NCI-H345 treated with DMSO at 0.1 percent for 48 hours (cell line): ENCODE measurements at regions not wholly inside any gene's neighbourhood (a gene's known extent, or its start where the extent isn't known, plus 50 kb on each side); places are given as distances from the start of the nearest gene placed in this dataset.

Source experiments
- DNase-seq: peaks from one replicate; lab custom pipeline; 2025; ENCODE audit not compliant: unreplicated experiment; lab: John Stamatoyannopoulos, UW

DNA sequence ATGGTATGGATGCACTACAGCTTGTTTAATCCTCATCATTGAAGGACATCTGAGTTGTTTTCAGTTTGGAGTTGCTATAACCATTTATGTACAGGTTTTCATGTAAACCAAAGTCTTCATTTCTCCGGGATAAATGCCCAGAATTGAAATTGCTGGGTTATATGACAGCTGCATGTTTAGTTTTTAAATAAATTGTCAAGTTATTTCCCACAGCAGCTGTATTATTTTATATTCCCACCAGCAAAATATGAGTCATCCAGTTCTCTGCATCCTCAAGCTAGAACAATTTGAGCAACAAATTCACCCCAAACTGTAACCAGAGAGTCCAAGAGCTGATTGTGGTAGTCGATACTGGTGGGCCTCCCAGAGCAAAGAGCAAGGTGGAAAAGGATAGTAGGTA, 125.6 kb upstream of the PRNP start:
- no peak for DNase-seq

DNA sequence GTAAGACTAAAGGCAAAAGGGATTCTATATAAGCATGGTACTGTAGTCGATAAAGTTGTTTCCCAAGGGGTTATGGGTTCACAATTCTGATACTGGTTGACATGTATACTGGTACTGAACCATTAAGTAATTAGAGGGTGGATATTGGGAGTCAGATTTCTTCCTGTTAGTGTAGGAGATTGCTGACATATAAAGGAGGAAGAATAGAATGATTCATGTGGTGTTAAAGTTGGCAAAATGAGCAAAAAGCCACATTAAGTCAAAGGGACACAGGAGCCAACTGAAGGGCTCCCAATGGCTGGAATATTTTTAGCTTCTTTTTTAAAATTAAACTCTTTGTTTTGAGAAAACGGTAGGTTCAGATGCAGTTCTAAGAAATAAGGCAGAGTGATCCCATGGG, 126.3 kb upstream of the PRNP start:
- no peak for DNase-seq

DNA sequence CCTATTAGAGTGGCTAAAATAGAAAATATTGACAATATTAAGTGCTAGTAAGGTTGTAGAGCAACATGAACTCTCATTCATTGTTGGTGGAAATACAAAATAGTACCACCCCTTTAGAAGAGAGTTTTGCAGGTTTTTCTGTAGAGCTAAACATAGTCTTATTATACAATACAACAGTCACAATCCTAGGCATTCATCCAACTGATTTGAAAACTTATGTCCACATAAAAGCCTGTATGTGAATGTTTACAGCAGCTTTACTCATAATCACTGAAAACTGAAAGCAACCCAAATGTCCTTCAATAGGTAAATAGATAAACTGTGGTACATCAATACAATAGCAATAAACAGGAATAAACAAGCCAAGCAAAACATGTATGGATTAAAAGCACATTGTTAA, 127.2 kb upstream of the PRNP start:
- no peak for DNase-seq

DNA sequence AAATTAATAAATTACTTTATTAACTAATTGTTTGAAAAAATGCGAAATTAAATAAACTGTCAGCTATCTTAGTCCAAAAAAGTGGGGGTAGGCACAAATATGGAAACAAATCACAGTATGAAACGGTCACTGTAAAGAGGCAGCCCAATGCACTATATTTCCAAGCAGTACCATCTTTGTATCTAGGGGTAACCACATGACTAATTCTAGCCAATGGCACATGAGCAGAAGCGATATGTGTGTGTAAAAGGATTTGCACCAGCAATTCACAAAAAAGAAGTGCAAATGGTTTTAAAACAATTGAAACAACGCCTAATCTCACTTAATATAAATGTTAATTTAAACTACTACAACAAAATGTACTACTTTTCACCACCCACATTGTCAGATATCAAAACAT, 129.5 kb upstream of the PRNP start:
- no peak for DNase-seq

DNA sequence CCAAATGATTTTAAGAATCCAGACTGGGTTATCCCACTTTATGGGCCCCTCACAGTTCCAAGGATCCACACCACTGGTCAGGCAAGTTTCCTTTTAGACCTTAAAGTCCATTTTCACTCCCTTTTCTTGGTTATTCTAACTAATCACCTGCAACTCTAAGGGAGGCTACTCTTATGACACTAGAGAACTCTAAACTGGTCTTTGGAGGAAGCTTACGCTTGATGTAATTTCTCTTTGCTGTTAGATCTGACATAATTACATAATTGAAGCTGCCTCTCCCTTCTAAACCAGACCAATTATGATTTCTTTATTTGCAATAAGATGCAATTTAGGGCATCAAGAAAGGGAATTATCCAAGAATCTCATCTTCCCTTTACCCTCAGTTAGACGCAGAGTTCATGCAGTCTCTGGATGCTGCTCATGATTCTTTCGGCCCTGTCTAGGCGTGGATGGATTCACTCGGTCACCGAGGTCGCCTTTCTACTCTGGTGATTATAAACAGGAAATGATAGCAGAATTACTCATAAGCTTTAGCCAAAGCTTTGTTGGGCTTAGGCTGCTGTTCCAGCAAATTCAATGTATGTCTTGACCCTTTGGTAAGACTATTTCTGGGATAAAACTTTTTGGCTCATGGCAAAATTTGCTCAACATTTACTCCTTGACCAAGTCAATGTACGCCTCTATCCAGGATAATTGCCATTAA, 130.9 kb upstream of the PRNP start:
- no peak for DNase-seq

DNA sequence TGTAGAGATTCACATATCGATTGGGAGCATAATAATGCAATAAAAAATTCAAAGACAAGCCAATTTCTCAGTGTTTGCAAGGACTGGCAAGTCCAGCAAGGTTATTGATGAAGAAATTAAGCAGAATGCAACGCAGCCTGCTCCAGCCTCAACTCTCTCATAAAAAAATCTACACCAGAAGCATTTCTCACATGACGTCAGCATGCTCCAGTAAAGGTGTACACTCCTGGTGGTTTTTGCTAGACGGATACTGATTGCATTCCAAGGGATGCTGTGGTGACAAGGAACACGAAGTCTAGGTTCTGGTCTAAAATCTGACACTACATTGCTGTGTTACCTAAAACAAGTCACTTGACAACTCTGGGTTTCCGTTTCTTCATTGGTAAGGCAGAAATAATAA, 131.9 kb upstream of the PRNP start:
- no peak for DNase-seq

DNA sequence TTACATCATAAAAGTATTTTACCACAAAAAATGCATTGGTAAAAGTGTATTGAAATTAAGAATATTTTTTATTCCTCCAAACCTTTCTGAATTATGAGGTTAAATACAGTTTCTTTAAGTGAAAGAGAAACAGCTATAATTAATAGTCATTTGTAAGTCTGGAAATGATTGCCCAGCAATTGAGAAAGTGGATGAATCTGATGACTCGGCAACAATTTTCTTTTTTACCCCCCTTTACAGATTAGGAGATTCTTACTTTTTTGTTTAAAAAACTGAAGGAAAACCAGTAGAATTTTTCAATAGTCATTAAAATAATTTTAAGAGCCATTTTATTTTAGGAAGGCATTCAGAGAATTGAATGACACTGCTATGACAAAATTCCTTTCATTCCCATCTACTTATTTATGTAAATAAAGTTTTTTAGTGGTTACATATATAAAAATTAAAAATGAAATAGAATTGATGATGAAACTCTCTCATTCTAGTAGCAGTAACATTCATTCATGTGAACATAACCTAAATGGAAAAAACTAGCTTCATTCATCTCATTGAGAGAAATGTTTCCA, 134.1 kb upstream of the PRNP start:
- DNase-seq: no peak

DNA sequence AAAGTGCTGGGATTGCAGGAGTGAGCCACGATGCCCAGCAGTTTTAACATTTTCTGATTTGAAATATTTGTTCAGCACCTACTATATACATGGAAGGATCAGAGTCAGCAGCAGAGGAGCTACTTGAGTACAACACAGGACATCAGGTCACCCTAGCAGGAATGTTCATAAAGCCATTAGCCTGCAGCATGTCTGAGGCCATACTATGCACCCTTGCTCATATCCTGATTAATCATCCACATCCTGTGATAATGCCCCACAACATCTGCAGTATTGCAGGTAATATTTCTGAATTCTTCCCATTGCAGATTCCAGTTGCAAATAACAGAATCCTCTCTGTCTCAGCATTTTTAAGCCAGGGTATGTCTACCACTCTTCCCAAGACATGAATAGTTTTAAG, 135.5 kb upstream of the PRNP start:
- no peak for DNase-seq

DNA sequence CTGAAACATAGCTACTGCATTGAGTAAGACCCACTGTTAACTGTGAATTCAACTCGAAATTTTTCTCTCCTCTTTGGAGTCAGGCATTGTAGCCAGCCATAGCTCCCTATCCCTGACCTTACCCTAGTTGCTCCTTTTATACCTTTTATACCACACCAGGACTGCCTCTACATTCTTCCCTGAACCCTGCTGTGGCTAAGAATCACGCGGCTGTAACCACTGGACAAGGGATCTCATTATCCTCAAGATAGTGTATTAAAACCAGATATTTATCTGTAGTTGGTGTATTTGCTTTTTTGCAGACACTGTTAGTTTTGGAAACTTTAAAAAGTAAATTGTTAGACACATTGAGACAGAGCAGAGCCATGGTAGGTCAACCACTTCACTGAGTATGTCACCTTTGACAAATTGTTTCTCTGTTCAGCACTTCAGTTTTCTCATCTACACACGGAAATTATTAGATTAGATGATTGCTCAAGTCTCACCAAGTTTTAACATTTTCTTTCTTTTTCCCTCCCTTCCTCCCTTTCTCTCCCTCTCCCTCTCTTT, 136.5 kb upstream of the PRNP start:
- no peak for DNase-seq

DNA sequence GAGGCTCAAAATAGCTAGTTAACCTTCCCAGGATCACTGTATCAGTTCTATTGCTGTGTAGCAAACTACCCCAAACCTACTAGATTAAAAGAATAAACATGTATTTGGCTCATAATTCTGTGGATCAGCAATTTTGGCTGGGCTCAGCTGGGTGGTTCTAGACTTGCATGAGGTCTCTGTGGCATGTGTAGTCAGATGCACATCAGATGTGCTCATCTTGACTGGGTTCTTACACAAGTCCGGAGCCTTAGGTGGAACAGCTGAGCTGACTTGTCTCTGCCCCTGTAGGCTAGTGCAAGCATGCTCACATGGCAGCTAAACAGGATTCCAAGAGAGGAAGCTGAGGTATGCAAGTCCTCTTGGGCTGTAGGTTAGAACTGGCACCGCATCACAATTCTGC, 137.7 kb upstream of the PRNP start:
- no peak for DNase-seq

DNA sequence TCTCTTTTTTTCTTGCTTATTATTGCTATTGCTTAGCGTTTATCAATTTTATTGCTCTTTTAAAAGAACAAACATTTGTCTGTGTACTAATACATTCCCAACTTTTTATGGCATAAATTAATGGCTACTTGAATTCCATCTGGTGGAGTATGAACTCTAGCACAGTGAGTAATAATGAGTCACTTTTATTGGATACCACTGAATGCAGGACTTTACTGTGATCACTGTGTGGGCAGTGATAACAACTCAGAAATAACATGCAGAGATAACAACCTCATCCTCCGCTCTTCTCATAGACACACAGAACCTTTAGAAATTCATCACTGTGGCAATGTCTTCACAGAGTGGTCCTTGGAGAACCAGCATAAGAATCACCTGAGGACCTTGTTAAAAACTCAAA, 139.5 kb upstream of the PRNP start:
- no peak for DNase-seq

DNA sequence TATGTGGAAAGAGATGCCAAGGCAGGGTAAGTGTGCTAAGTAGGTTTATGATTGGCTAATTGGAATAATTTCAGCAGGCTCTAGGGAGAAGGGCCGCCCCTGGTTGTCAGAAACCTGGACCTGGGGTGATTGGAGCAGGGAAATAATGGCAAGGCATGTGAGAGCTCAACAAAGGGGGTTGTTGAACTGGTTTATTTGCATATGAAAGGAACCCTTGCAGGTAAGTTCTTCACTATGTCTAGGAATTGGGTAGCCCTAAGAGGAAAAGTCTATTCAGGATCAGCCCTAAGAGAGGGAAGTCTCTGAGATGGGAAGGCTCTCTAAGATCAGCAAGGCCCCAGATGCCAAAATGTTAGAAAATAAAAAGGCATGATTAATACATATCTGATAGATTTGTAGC, 139.9 kb upstream of the PRNP start:
- DNase-seq: no peak

DNA sequence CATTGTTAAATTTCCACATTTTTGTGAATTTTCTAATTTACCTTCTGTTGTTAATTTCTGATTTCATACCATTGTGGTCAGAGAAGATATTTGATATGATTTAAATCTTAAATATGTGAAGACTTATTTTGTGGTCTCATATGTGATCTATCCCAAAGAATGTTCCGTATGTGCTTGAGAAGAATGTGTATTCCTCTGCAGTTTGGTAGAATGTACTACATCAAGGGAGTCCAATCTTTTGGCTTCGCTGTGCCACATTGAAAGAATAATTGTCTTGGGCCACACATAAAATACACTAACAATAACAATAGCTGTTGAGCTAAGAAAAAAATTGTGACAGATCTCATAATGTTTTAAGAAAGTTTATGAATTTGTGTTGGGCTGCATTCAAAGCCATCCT, 140.7 kb upstream of the PRNP start:
- no peak for DNase-seq

DNA sequence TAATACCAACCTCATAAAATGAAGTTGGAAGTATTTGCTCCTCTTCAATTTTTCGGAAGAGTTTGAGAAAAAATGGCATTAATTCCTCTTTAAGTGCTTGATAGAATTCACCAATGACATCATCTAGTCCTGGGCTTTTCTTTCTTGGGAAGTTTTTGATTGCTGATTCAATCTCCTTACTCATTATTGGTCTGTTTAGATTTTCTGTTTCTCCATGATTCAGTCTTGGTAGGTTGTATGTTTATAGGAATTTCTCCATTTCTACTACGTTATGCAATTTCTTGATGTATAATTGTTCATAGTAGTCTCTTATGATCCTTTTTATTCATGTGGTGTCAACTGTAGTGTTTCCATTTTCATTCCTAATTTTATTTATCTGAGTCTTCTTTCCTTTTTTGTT, 141.5 kb upstream of the PRNP start:
- DNase-seq: no peak

DNA sequence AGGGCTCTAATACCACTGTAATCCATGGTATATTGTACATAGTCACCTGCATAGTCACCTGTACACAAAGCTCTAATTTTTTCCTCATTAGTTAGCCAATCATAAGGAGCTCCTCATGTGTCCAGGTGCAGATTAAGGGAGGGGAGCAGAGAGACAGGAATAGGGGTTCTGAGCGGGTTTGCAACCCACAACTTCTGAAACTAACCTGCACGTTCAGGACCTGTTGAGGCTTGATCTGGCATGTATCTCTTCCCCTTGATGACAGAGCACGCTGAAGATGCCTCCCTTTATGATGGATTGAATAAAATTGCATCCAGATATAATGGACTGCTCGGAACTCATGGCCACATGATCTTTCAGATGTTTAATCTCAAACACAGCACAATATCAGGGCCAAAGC, 144.0 kb upstream of the PRNP start:
- DNase-seq: no peak

DNA sequence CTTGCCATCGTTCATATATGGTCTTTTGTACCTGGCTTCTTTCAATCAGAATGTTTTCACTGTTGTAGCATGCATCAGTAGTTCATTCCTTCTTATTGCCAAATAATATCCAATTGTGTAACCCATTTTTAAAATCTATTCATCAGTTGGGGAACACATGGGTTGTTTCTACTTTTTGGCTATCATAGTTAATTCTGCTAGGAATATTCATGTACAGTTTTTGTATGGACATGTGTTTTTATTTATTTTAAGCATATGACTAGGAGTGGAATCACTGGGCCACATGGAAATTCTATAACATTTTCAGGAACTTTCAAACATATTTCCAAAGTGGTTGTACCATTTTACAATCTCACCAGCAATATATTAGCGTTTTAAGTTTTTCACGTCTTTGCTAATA, 151.9 kb upstream of the PRNP start:
- DNase-seq: no peak

DNA sequence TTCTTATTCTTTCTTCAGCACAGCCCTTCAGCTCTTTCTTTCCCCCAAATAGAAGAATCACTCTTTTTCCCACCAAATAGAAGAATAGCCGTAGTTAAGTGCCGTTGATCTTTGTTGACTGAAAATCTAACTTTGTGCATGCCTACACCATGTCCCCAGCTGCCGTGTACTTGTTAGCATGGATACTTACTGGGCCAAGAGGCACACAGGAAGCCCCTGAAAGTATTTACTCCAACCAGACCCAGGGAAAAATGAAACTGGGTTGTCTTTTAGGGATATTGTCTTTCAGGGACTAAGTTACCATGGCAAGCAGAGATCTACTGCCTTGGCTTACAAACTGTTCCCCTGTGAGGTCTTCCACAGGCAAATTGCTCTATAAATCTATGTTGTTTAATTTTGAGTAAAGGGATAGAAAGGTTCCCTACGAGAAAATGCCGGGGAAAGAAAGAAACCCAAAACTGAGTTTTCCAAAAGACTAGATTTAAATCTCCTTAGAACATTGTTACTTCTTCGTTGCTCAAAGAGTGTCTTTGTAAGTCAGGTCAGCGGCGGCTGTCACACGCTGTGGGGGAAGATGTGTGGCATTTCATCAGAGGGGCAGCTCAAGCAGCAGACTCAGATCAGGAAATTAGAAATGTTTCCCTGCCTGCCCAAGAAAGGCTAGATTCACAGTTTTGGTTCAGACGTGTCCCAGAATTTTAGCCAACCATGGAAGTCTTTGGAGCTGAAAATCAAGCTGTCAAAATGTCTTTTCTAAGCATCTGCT, 152.7 kb upstream of the PRNP start:
- DNase-seq: no peak

DNA sequence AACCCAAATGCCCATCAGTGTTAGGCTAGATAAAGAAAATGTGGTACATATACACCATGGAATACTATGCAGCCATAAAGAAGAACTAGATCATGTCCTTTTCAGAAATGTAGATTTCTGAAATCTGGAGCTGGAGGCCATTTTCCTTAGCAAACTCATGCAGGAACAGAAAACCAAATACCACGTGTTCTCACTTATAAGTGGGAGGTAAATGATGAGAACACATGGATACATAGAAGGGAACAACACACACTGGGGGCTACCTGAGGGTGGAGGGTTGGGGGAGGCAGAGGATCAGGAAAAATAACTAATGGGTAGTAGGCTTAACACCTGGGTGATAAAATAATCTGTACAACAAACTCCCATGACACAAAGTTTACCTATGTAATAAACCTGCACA, 153.5 kb upstream of the PRNP start:
- no peak for DNase-seq

DNA sequence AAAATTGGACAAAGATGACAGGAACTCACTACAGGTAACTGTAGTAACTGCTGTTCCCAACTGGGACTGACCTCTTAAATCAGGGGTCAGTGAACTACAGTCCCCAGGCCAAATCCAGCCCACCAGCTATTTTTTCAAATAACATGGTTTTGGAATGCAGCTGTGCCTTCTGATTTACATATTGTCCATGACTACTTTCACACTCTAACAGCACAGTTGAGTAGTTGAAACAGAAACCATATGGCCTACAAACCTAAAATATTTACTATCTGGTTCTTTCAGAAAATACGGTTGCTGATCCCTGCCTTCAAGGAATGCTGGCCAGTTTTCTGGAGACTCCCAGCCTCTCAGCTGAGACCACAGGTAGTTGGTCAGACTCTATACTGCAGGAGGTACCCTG, 161.5 kb upstream of the PRNP start:
- no peak for DNase-seq

DNA sequence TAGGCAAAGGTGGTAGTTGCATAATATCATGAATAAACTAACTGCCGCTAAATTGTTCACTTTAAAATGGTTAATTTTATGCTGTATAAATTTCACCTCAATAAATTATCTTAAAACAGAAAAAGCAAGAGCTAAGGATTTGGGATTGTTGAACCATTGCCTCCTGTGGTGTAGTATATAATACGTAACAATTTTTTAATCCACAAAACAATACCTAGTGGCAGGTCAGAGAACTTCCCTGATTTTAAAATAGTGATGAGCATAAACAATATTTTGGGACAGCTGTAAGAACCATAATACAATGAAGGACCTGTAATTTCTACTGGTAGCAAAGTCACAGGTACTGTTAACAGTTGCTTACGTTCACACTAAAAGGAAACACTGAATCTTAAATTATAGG, 161.9 kb upstream of the PRNP start:
- DNase-seq: no peak

DNA sequence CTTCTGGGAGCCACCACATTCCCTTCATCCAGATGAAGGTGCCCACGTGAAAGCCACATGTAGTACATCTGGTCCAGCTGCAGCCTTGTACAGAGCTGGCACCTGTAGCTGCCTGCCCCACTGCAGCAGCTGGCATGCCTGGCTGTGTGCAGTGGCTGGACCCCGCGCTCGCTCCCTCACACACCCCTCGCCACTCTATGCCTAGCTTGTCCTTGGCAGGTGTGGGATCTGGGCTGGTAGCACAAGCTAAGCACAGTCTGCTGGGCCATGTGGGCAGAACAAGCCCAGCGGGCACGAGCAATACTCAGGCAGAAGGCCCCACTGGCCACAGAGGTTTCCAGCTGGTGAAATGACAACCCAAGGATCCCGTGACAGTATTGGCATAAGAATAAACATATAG, 163.9 kb upstream of the PRNP start:
- DNase-seq: no peak
